Endothelial cell of umbilical vein (primary cell): ENCODE measurements at regions not wholly inside any gene's neighbourhood (a gene's known extent, or its start where the extent isn't known, plus 50 kb on each side); places are given as distances from the start of the nearest gene placed in this dataset.

Experiments
- CTCF ChIP-seq, 2 donors: IDR thresholded peaks; 1 replicate in 1 of 2; 2 replicates in 1 of 2; pipeline ENCODE4 v1.5.1; 2011; ENCODE audit warnings: low read length in 2 of 2, mild to moderate bottlenecking in 2 of 2, moderate library complexity in 2 of 2, control low read depth in 1 of 2, inconsistent platforms in 1 of 2, low read depth in 1 of 2; ENCODE audit not compliant: insufficient read depth in 1 of 2; ENCODE audit errors: extremely low read depth in 1 of 2
- POLR2AphosphoS5 ChIP-seq: IDR thresholded peaks from 2 replicates; pipeline ENCODE4 v1.6.1; 2012; ENCODE audit warnings: low read depth, mild to moderate bottlenecking, control low read depth, low read length, moderate library complexity; ENCODE audit not compliant: insufficient read depth

- TF ChIP-seq CTCF (IDR thresholded peaks at IDR 0.05; ENCODE audit: extremely low read depth in 1 of 2, insufficient read depth in 1 of 2, low read depth in 1 of 2, low read length in 2 of 2) (no peak), POLR2AphosphoS5 (no peak)
Observed at GRCh38 chr13:91058066-91058465, 289.4 kb upstream of the MIR17HG start.
